ENCODE measurements at regions not wholly inside any gene's neighbourhood (a gene's known extent, or its start where the extent isn't known, plus 50 kb on each side); places are given as distances from the start of the nearest gene placed in this dataset.

GRCh38 chr19:31013384-31014020 is 335.7 kb downstream of the TSHZ3 start:
- no peak for TF ChIP-seq HDAC2 (IDR thresholded peaks at IDR 0.05)
- TF ChIP-seq, protein P1, sequence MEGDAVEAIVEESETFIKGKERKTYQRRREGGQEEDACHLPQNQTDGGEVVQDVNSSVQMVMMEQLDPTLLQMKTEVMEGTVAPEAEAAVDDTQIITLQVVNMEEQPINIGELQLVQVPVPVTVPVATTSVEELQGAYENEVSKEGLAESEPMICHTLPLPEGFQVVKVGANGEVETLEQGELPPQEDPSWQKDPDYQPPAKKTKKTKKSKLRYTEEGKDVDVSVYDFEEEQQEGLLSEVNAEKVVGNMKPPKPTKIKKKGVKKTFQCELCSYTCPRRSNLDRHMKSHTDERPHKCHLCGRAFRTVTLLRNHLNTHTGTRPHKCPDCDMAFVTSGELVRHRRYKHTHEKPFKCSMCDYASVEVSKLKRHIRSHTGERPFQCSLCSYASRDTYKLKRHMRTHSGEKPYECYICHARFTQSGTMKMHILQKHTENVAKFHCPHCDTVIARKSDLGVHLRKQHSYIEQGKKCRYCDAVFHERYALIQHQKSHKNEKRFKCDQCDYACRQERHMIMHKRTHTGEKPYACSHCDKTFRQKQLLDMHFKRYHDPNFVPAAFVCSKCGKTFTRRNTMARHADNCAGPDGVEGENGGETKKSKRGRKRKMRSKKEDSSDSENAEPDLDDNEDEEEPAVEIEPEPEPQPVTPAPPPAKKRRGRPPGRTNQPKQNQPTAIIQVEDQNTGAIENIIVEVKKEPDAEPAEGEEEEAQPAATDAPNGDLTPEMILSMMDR (IDR thresholded peaks at IDR 0.05): no peak
- no peak for TF ChIP-seq POLR2A (IDR thresholded peaks at IDR 0.05; ENCODE audit: low read length)
- TF ChIP-seq EP300 (IDR thresholded peaks at IDR 0.05): no peak
- TF ChIP-seq, protein P2, sequence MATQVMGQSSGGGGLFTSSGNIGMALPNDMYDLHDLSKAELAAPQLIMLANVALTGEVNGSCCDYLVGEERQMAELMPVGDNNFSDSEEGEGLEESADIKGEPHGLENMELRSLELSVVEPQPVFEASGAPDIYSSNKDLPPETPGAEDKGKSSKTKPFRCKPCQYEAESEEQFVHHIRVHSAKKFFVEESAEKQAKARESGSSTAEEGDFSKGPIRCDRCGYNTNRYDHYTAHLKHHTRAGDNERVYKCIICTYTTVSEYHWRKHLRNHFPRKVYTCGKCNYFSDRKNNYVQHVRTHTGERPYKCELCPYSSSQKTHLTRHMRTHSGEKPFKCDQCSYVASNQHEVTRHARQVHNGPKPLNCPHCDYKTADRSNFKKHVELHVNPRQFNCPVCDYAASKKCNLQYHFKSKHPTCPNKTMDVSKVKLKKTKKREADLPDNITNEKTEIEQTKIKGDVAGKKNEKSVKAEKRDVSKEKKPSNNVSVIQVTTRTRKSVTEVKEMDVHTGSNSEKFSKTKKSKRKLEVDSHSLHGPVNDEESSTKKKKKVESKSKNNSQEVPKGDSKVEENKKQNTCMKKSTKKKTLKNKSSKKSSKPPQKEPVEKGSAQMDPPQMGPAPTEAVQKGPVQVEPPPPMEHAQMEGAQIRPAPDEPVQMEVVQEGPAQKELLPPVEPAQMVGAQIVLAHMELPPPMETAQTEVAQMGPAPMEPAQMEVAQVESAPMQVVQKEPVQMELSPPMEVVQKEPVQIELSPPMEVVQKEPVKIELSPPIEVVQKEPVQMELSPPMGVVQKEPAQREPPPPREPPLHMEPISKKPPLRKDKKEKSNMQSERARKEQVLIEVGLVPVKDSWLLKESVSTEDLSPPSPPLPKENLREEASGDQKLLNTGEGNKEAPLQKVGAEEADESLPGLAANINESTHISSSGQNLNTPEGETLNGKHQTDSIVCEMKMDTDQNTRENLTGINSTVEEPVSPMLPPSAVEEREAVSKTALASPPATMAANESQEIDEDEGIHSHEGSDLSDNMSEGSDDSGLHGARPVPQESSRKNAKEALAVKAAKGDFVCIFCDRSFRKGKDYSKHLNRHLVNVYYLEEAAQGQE (IDR thresholded peaks at IDR 0.05): no peak
